ENCODE measurements at regions not wholly inside any gene's neighbourhood (a gene's known extent, or its start where the extent isn't known, plus 50 kb on each side); places are given as distances from the start of the nearest gene placed in this dataset.

DNA sequence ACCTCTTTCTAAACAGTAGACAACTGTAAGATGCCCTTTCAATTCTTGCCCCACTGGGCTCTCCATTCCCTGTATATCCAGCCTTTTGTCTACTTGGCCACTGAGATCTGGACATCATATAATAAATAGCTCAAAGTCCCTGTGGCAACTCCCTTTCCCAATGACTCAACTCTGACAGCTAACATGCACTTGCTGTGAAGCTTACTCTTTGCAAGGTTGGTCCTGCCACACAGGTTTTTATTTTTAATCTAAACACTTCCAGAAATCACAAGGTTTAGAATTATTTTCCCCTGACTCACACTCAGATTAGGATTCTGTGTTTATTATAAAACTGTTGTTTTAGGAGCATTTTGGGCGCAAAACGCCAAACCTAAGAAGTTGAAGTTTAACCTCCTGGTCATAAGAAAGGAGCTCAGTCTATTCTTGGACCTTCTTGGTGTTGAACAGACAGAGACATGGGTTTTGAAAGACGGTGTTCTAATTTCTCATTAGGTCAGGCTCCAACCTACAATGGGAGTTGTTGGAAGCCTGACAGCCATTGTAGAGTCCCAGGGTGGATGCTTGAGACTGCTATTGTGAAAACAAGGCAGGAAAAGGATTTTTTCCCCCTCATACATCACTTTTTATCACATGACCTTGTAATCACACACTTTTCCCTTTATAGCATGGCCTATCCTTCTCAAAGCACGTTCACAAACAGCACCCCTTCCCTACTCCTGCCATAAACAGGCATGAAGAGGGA is 124.7 kb upstream of the SERPINE2 start:
- H3K9me2 ChIP-seq (ENCODE audit: insufficient read depth) = 0 out of 2 replicates have a peak, but pooled peaks cover 8% of the 10 kb centered on the region
- H3K36me3 ChIP-seq (ENCODE audit: insufficient read depth) = no peaks in the 10 kb centered on the region
- no peak overlapping the region for H3K4me3 ChIP-seq
- Mint-ChIP-seq H3K4me3 (no peak overlapping the region), H3K4me1 (no peaks in the 10 kb centered on the region), H3K36me3 (ENCODE audit: low read depth) (no peaks in the 10 kb centered on the region), H3K27me3 (ENCODE audit: insufficient read depth, low read depth, poor library complexity) (no peaks in the 10 kb centered on the region), H3K27ac (no peak overlapping the region), H3K9me3 (no peaks in the 10 kb centered on the region; the same call in 2 of the 3 replicates)
- H2AFZ ChIP-seq = no peak overlapping the region
- no peaks in the 10 kb centered on the region for H3K27me3 ChIP-seq (ENCODE audit: insufficient read depth)
- no peaks in the 10 kb centered on the region for H3K4me1 ChIP-seq (ENCODE audit: insufficient read depth)
- no peak overlapping the region for H3K4me2 ChIP-seq
- H3K79me2 ChIP-seq (replicated peaks; ENCODE audit: insufficient read depth) = no peaks in the 10 kb centered on the region
- ATAC-seq (no peak), DNase-seq (ENCODE audit: low spot score) (no peak)
- no peak overlapping the region for H3K27ac ChIP-seq (ENCODE audit: low read depth)
- H3F3A ChIP-seq (replicated peaks; ENCODE audit: low read depth) = no peaks in the 10 kb centered on the region
- no peaks in the 10 kb centered on the region for H4K20me1 ChIP-seq (replicated peaks; ENCODE audit: insufficient read depth)
- no peak for TF ChIP-seq JUNB (IDR thresholded peaks at IDR 0.05; ENCODE audit: unreplicated experiment)
- TF ChIP-seq, protein P1, sequence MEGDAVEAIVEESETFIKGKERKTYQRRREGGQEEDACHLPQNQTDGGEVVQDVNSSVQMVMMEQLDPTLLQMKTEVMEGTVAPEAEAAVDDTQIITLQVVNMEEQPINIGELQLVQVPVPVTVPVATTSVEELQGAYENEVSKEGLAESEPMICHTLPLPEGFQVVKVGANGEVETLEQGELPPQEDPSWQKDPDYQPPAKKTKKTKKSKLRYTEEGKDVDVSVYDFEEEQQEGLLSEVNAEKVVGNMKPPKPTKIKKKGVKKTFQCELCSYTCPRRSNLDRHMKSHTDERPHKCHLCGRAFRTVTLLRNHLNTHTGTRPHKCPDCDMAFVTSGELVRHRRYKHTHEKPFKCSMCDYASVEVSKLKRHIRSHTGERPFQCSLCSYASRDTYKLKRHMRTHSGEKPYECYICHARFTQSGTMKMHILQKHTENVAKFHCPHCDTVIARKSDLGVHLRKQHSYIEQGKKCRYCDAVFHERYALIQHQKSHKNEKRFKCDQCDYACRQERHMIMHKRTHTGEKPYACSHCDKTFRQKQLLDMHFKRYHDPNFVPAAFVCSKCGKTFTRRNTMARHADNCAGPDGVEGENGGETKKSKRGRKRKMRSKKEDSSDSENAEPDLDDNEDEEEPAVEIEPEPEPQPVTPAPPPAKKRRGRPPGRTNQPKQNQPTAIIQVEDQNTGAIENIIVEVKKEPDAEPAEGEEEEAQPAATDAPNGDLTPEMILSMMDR (conservative IDR thresholded peaks at IDR 0.05; ENCODE audit: low read depth in 2 of 2) = no peak
- no peak for TF ChIP-seq ZNF114 (CRISPR knock-in tag; IDR thresholded peaks at IDR 0.05)
- TF ChIP-seq EZH2phosphoT487 (IDR thresholded peaks at IDR 0.05; ENCODE audit: unreplicated experiment) = no peak
- TF ChIP-seq POLR2AphosphoS5 (IDR thresholded peaks at IDR 0.05; ENCODE audit: low read depth) = no peak
- TF ChIP-seq, protein P2, sequence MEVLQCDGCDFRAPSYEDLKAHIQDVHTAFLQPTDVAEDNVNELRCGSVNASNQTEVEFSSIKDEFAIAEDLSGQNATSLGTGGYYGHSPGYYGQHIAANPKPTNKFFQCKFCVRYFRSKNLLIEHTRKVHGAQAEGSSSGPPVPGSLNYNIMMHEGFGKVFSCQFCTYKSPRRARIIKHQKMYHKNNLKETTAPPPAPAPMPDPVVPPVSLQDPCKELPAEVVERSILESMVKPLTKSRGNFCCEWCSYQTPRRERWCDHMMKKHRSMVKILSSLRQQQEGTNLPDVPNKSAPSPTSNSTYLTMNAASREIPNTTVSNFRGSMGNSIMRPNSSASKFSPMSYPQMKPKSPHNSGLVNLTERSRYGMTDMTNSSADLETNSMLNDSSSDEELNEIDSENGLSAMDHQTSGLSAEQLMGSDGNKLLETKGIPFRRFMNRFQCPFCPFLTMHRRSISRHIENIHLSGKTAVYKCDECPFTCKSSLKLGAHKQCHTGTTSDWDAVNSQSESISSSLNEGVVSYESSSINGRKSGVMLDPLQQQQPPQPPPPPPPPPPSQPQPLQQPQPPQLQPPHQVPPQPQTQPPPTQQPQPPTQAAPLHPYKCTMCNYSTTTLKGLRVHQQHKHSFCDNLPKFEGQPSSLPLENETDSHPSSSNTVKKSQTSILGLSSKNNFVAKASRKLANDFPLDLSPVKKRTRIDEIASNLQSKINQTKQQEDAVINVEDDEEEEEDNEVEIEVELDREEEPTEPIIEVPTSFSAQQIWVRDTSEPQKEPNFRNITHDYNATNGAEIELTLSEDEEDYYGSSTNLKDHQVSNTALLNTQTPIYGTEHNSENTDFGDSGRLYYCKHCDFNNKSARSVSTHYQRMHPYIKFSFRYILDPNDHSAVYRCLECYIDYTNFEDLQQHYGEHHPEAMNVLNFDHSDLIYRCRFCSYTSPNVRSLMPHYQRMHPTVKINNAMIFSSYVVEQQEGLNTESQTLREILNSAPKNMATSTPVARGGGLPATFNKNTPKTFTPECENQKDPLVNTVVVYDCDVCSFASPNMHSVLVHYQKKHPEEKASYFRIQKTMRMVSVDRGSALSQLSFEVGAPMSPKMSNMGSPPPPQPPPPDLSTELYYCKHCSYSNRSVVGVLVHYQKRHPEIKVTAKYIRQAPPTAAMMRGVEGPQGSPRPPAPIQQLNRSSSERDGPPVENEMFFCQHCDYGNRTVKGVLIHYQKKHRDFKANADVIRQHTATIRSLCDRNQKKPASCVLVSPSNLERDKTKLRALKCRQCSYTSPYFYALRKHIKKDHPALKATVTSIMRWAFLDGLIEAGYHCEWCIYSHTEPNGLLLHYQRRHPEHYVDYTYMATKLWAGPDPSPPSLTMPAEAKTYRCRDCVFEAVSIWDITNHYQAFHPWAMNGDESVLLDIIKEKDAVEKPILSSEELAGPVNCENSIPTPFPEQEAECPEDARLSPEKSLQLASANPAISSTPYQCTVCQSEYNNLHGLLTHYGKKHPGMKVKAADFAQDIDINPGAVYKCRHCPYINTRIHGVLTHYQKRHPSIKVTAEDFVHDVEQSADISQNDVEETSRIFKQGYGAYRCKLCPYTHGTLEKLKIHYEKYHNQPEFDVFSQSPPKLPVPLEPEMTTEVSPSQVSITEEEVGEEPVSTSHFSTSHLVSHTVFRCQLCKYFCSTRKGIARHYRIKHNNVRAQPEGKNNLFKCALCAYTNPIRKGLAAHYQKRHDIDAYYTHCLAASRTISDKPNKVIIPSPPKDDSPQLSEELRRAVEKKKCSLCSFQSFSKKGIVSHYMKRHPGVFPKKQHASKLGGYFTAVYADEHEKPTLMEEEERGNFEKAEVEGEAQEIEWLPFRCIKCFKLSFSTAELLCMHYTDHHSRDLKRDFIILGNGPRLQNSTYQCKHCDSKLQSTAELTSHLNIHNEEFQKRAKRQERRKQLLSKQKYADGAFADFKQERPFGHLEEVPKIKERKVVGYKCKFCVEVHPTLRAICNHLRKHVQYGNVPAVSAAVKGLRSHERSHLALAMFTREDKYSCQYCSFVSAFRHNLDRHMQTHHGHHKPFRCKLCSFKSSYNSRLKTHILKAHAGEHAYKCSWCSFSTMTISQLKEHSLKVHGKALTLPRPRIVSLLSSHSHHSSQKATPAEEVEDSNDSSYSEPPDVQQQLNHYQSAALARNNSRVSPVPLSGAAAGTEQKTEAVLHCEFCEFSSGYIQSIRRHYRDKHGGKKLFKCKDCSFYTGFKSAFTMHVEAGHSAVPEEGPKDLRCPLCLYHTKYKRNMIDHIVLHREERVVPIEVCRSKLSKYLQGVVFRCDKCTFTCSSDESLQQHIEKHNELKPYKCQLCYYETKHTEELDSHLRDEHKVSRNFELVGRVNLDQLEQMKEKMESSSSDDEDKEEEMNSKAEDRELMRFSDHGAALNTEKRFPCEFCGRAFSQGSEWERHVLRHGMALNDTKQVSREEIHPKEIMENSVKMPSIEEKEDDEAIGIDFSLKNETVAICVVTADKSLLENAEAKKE (CRISPR knock-in tag; IDR thresholded peaks at IDR 0.05) = no peak
- TF ChIP-seq EZH2 (IDR thresholded peaks at IDR 0.05; ENCODE audit: low read depth, unreplicated experiment) = no peak
- no peak for TF ChIP-seq NANOG (IDR thresholded peaks at IDR 0.05; ENCODE audit: borderline replicate concordance)
- TF ChIP-seq CREB1 (CRISPR knock-in tag; IDR thresholded peaks at IDR 0.05; ENCODE audit: low read depth) = no peak
- TF ChIP-seq, protein P3, sequence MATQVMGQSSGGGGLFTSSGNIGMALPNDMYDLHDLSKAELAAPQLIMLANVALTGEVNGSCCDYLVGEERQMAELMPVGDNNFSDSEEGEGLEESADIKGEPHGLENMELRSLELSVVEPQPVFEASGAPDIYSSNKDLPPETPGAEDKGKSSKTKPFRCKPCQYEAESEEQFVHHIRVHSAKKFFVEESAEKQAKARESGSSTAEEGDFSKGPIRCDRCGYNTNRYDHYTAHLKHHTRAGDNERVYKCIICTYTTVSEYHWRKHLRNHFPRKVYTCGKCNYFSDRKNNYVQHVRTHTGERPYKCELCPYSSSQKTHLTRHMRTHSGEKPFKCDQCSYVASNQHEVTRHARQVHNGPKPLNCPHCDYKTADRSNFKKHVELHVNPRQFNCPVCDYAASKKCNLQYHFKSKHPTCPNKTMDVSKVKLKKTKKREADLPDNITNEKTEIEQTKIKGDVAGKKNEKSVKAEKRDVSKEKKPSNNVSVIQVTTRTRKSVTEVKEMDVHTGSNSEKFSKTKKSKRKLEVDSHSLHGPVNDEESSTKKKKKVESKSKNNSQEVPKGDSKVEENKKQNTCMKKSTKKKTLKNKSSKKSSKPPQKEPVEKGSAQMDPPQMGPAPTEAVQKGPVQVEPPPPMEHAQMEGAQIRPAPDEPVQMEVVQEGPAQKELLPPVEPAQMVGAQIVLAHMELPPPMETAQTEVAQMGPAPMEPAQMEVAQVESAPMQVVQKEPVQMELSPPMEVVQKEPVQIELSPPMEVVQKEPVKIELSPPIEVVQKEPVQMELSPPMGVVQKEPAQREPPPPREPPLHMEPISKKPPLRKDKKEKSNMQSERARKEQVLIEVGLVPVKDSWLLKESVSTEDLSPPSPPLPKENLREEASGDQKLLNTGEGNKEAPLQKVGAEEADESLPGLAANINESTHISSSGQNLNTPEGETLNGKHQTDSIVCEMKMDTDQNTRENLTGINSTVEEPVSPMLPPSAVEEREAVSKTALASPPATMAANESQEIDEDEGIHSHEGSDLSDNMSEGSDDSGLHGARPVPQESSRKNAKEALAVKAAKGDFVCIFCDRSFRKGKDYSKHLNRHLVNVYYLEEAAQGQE (IDR thresholded peaks at IDR 0.05; ENCODE audit: unreplicated experiment) = no peak
- TF ChIP-seq ZNF331 (CRISPR knock-in tag; IDR thresholded peaks at IDR 0.05; ENCODE audit: low read depth) = no peak
- TF ChIP-seq, protein P4, sequence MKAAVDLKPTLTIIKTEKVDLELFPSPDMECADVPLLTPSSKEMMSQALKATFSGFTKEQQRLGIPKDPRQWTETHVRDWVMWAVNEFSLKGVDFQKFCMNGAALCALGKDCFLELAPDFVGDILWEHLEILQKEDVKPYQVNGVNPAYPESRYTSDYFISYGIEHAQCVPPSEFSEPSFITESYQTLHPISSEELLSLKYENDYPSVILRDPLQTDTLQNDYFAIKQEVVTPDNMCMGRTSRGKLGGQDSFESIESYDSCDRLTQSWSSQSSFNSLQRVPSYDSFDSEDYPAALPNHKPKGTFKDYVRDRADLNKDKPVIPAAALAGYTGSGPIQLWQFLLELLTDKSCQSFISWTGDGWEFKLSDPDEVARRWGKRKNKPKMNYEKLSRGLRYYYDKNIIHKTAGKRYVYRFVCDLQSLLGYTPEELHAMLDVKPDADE (IDR thresholded peaks at IDR 0.05) = no peak
- no peak for TF ChIP-seq STAT1 (IDR thresholded peaks at IDR 0.05; ENCODE audit: unreplicated experiment)
